ENCODE measurements at regions not wholly inside any gene's neighbourhood (a gene's known extent, or its start where the extent isn't known, plus 50 kb on each side); places are given as distances from the start of the nearest gene placed in this dataset.

GRCh38 chr10:6667150-6667549, 87.1 kb upstream of the PRKCQ start:
- TF ChIP-seq CTBP1 (IDR thresholded peaks at IDR 0.05; ENCODE audit: borderline replicate concordance), result no peak
- no peak for TF ChIP-seq SP1 (IDR thresholded peaks at IDR 0.05)
- no peak for TF ChIP-seq TARDBP (IDR thresholded peaks at IDR 0.05)
- TF ChIP-seq FOXK2 (IDR thresholded peaks at IDR 0.05), result no peak
- TF ChIP-seq BHLHE40 (IDR thresholded peaks at IDR 0.05; ENCODE audit: borderline replicate concordance), result no peak
- no peak for TF ChIP-seq FOXM1 (IDR thresholded peaks at IDR 0.05; ENCODE audit: borderline replicate concordance)
- TF ChIP-seq PKNOX1 (IDR thresholded peaks at IDR 0.05), result no peak
- no peak for TF ChIP-seq SUZ12 (IDR thresholded peaks at IDR 0.05)
- TF ChIP-seq LEF1 (IDR thresholded peaks at IDR 0.05; ENCODE audit: borderline replicate concordance), result no peak
- no peak for TF ChIP-seq FOXA1 (IDR thresholded peaks at IDR 0.05)
- TF ChIP-seq ELF4 (IDR thresholded peaks at IDR 0.05), result no peak
- TF ChIP-seq HDGF (IDR thresholded peaks at IDR 0.05; ENCODE audit: borderline replicate concordance), result no peak
- TF ChIP-seq ZNF384 (IDR thresholded peaks at IDR 0.05), result no peak

All from HEK293T (cell line).